Endothelial cell (in vitro differentiated cells): ENCODE measurements at regions not wholly inside any gene's neighbourhood (a gene's known extent, or its start where the extent isn't known, plus 50 kb on each side); places are given as distances from the start of the nearest gene placed in this dataset.
"Not testable (repeated sequence)": the region's sequence is repeated elsewhere in the genome, so short reads cannot be mapped to it uniquely, and the experiment has no call there.

Source experiments
- DNase-seq: peaks from one replicate; pipeline ENCODE4 v3.0.0; 2021; ENCODE audit warnings: low spot score
- H3K27ac Mint-ChIP-seq: one replicate; pipeline ENCODE4 v1.8.0; 2021; ENCODE audit warnings: mixed read lengths, inconsistent platforms; ENCODE audit not compliant: unreplicated experiment
- H3K27me3 Mint-ChIP-seq: one replicate; pipeline ENCODE4 v1.8.0; 2021; ENCODE audit warnings: mild to moderate bottlenecking, moderate library complexity, mixed read lengths, inconsistent platforms; ENCODE audit not compliant: unreplicated experiment
- H3K36me3 Mint-ChIP-seq: one replicate; pipeline ENCODE4 v1.8.0; 2021; ENCODE audit warnings: mild to moderate bottlenecking, low read depth, mixed read lengths, inconsistent platforms; ENCODE audit not compliant: unreplicated experiment
- H3K4me1 Mint-ChIP-seq: one replicate; pipeline ENCODE4 v1.8.0; 2021; ENCODE audit warnings: mild to moderate bottlenecking, mixed read lengths, inconsistent platforms; ENCODE audit not compliant: unreplicated experiment
- H3K4me3 Mint-ChIP-seq: one replicate; pipeline ENCODE4 v1.8.0; 2021; ENCODE audit warnings: mild to moderate bottlenecking, mixed read lengths, inconsistent platforms; ENCODE audit not compliant: unreplicated experiment
- H3K9me3 Mint-ChIP-seq: one replicate; pipeline ENCODE4 v1.8.0; 2021; ENCODE audit warnings: mixed read lengths, inconsistent platforms; ENCODE audit not compliant: unreplicated experiment

DNA sequence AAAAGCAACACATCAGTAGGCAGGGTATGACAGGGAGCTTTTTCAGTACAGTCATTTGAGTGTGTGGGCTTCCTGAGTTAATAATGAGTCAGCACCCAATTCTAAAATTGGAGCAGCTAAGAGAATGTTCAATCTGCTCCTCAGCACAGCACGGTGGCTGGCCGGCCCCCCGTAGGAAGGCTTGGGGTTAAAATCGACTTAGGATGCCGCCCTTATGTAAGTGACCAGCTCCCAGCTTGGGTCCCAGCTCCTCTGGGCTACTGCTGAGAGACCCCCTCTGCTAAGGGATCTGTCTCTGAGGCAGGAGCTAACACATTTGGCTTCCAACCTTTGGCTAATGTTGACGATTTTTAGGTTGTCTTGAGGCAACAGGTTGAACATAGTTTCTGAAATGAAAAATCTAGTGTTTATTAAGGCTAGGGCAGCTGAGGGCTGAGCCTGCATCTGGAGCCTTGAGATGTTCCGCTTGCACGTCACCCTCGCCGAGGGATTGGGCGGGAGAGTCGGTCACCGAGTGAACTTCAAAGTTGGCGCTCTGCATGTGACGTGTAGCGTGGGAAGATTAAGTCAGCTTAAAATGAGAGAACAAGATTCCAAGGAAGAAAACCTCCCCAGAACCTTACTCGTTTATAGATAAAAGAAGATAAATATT is 291.3 kb upstream of the PLGLB2 start:
- not testable (repeated sequence) for H3K9me3 Mint-ChIP-seq, H3K27me3 Mint-ChIP-seq, DNase-seq, H3K27ac Mint-ChIP-seq, H3K36me3 Mint-ChIP-seq, H3K4me3 Mint-ChIP-seq
- peaks cover 17% of the 10 kb centered on the region for H3K4me1 Mint-ChIP-seq

DNA sequence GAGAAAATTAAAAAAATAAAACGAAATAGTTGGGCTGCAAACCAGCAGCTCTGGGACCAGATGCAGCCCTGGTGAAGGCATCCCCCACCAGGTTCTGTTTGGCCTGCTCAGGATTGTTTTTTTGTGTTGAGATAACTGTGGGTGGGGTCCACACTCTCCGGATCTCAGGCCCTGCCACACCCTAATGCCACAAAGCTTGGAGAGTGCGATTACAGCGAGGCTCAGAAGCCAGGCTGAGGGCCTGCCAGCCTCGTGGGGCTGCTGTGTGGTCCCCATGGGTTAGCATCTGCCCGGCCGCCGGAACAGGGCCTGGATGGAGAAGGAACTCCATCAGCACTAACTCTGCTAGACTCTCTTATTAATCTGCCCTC is 290.8 kb upstream of the PLGLB2 start:
- not testable (repeated sequence) for DNase-seq, H3K27ac Mint-ChIP-seq, H3K36me3 Mint-ChIP-seq, H3K9me3 Mint-ChIP-seq, H3K4me3 Mint-ChIP-seq, H3K27me3 Mint-ChIP-seq
- peaks cover 17% of the 10 kb centered on the region for H3K4me1 Mint-ChIP-seq

DNA sequence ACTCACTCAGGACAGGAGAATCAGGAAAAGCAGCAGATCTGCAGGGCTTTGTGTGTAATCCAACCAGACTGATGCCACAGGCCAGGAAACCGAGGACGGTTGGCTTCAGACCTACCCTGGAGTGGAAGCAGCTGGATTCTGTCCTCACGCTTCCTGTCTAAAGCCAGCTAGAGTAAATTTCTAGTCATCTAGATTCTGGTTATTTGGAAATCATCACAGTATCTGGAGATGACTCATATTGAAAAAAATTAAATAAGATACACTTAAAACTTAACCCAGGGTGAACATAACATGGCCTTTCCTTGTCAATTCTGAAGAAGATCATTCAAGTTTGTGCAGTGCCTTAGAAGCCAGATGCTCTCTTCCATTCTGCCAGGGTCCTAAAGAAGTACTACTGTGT is 288.9 kb upstream of the PLGLB2 start:
- not testable (repeated sequence) for H3K27ac Mint-ChIP-seq, H3K9me3 Mint-ChIP-seq, H3K27me3 Mint-ChIP-seq, H3K36me3 Mint-ChIP-seq, DNase-seq, H3K4me3 Mint-ChIP-seq
- H3K4me1 Mint-ChIP-seq = peaks cover 13% of the 10 kb centered on the region

DNA sequence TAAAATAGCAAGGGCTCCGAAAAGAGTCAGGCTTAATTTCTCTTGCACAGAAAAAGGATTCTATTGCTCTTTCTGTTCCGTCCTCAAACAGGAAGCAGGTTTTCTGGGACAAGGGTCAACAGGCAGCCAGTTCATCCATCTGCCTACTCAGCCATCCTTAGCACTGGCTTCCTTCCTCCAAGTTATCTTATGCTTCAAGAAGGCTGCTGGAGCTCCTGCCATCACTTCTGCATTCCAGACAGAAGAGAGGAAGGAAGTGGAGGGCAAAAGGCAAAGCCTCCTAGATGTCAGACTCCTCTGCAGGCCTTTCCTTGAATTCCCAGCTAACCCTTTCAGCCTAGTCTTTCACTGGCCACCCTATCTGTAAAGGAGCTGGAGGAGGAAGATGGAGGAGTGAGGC is 287.8 kb upstream of the PLGLB2 start:
- not testable (repeated sequence) for H3K4me1 Mint-ChIP-seq, H3K4me3 Mint-ChIP-seq, H3K36me3 Mint-ChIP-seq, H3K27ac Mint-ChIP-seq, H3K27me3 Mint-ChIP-seq, DNase-seq, H3K9me3 Mint-ChIP-seq

DNA sequence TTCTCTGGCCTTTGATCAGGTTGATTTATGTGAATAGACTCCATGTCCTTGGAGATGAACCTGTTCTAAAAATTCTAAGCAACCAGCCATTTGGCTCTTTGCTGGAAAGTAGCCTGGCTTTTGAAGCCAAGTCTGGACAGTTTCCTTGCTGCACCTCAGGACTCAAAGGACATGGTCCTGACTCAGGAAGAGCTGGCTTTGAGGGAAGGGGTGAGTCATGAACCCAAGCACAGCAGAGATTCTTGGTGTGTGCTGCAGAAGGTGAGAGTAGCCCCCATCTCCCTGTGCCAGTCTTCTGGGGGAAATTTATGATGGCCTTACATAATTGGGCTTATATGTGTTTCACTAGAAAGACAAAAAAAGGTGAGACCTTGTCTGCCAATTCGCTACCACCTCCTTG is 287.2 kb upstream of the PLGLB2 start:
- not testable (repeated sequence) for H3K4me1 Mint-ChIP-seq, H3K9me3 Mint-ChIP-seq, H3K27ac Mint-ChIP-seq, H3K27me3 Mint-ChIP-seq, H3K36me3 Mint-ChIP-seq, H3K4me3 Mint-ChIP-seq, DNase-seq

DNA sequence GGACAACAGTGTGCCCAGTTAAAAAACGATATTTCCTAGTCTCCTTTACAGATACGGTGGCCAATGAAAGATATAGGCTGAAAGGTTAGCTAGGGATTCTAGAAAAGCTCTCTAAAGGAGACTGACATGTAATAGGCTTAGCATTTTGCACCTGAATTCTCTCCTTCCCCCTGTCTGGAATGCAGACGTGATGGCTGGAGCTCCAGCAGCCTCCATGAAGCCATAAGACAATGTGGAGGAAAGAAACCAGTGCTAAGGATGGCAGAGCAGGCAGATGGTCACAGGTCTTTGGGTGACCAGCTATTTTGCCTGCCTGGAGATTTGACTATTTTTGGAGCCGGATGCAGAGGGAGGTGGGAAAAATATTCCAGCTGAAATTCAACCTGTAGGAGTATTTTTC is 286.2 kb upstream of the PLGLB2 start:
- H3K9me3 Mint-ChIP-seq, H3K27ac Mint-ChIP-seq, H3K4me3 Mint-ChIP-seq, H3K27me3 Mint-ChIP-seq, H3K36me3 Mint-ChIP-seq, H3K4me1 Mint-ChIP-seq, DNase-seq: not testable (repeated sequence)

DNA sequence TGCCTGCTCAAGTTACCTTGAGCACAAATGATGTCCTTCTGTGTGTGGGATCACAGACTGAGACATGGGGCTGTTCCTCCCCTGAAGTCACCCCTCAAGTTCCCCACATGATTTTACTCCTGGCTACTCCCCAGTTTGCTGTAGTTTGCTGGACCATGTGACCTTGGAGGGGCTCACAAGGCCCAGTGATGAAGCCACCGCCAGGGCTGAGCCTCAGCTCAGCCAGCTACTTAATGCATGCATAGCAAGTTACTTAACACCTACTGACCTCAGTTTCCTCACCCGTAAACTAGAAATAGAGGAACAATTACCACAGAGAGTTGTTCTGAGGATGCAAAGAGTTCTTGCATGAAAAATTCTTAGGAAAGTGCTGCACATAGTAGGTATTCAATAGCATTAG is 283.7 kb upstream of the PLGLB2 start:
- H3K27me3 Mint-ChIP-seq, DNase-seq, H3K4me1 Mint-ChIP-seq, H3K9me3 Mint-ChIP-seq, H3K27ac Mint-ChIP-seq, H3K4me3 Mint-ChIP-seq, H3K36me3 Mint-ChIP-seq: not testable (repeated sequence)

DNA sequence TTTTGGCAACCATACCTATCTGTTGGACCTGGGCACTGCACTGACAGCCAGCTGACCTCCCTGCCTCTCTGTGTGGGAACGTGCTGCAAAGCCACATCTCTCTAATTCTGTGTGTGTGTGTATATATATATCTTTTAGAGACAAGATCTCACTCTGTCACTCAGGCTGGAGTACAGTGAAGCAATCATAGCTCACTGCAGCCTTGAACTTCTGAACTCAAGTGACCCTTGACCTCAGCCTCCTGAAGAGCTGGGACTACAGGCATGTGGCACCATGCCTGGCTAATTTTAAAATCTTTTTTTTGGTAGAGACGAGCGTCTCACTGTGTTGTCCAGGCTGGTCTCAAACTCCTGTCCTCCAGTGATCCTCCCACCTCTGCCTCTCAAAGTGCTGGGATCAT is 282.2 kb upstream of the PLGLB2 start:
- not testable (repeated sequence) for H3K27me3 Mint-ChIP-seq, H3K36me3 Mint-ChIP-seq, DNase-seq, H3K27ac Mint-ChIP-seq, H3K9me3 Mint-ChIP-seq, H3K4me1 Mint-ChIP-seq, H3K4me3 Mint-ChIP-seq

DNA sequence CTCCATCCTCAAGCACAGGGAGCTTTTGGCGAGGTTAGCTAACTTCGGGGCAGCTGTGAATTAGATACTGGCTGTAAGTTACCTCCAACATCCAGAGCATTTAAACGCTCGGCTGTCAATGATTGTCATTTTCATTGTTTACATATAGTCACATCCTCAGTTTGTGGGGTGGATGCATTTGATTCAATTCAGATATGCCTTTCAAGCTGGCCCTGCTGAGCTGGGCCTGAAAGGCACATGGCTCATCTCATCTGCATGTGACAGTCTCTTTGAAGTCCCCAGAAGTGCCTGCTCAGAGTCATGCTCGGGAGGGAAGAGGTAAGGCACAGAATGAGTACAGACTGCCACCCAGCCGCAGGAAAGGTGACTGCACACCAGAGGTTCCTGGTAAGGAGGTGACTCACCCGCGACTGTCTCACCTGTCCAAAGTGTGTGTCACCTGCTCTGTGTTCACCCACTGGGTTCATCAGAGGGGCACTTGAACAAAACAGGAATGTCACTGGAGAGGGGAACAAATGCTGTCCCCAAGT is 281.2 kb upstream of the PLGLB2 start:
- not testable (repeated sequence) for H3K9me3 Mint-ChIP-seq, H3K4me1 Mint-ChIP-seq, H3K27ac Mint-ChIP-seq, H3K27me3 Mint-ChIP-seq, H3K4me3 Mint-ChIP-seq, H3K36me3 Mint-ChIP-seq, DNase-seq

DNA sequence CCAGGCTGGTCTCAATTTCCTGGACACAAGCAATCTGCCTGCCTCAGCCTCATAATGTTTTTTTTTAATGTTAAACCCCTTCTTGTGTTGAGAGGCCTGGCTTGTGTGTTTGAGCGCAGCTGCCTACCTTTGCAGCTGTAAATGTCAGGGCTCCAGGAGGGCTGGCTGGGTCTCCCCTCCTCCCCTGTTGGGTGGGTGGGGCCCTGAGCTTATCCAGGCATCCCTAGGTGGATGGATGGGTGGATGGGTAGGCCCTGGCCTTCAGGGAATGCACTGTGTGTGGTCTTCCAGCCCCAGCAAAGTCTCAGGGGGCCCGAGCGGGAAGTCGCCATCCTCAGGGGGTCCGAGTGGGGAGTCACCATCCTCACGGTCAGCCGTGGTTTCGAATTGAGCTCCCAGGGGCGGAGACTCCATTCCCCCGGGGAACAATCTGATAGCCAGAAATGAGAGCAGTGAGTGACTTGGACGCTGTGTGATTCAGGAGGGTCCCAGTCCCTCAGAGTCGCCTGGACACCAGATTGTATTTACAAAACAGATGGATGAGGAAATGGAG is 279.4 kb upstream of the PLGLB2 start:
- not testable (repeated sequence) for H3K27me3 Mint-ChIP-seq, H3K36me3 Mint-ChIP-seq, H3K27ac Mint-ChIP-seq, H3K9me3 Mint-ChIP-seq, H3K4me1 Mint-ChIP-seq, DNase-seq, H3K4me3 Mint-ChIP-seq

DNA sequence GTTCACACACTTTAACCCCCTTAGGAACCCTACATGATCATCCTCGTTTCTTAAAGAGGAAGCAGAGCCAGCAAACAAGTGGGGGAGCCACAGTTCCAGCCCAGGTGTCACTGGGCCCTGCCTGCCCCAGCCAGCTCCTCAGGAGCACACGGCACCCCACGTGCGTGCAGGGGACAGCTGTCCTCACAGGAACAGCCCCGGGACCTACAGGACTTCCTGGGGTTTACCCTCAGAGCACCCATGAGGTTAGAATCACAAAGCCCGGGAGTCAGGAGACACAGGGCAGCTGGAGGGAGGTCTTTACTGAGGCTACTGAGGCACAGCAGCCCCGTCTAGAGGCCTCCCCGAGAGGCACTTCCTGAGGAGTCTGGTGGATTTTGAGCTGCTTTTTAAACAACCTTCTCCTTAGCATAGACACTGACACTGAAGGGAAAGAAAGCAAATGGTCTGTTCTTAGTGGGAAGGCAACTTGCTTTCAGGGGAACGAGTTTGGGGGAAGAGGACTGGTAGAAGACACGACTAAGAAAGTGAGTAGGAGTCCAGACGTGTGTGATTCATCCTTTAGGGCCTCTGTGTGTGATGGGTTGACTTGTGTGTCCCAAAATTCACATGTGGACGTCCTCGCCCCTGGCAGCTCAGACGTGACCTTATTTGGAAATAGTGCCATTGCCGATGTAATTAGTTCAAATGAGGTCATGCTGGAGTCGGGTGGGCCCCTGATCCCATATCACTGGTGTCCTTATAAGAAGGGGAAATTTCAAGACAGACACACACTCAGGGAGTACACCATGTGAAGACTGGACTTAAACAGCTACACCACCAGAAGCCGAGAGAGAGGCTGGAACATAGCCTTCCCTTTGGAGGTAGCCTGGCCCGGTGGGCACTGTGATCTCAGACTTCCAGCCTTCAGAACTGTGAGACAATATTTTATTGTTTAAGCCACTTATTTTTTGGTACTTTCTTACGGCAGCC is 278.4 kb upstream of the PLGLB2 start:
- H3K36me3 Mint-ChIP-seq, H3K9me3 Mint-ChIP-seq, H3K4me1 Mint-ChIP-seq, H3K4me3 Mint-ChIP-seq, DNase-seq, H3K27ac Mint-ChIP-seq, H3K27me3 Mint-ChIP-seq: not testable (repeated sequence)
